ENCODE measurements at regions not wholly inside any gene's neighbourhood (a gene's known extent, or its start where the extent isn't known, plus 50 kb on each side); places are given as distances from the start of the nearest gene placed in this dataset.

DNA sequence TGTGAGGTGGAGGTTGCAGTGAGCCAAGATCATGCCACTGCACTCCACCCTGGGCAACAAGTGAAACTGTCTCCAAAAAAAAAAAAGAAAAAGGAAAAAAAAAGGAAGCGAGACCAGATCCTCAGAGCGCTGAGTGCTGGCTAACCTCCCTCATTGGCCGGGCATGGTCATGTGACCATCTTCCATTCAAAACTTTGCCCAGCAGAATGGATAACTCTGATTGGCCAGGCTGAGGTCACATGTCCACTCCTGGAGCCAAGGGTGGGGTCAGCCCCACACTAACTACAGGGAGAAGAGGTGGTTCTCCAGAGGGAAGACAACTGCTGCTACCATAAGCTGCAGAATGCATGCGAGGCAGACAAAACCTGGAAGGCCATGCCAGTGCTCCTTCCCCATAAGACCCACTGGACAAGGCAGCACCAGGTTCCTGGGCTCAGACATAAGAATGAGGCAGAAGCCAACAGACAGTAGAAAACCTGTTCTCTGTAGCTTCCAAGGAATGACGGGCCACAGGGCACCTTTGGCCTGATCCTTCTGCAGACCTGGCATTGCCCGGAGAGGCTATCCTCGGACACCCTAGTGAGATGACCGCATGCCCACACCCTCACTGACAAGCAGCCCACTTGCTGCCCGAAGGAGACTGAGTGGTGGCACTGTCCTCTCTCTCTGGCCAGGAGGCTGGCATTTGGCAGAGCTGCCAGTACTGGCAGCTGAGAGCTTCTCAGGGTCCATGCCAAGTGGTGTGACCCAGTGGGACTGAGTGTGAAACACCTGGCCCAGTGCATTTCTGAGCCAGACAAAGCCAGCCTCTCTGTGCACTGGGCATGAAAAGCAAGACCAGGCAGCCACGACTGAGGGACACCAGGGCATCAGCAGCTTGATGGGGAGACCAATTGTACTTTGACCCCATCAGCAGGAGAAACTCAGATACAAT, 311.9 kb upstream of the SULF2 start:
- DNase-seq = no peak

GRCh38 chr20:48096212-48096875, 311.1 kb upstream of the SULF2 start:
- DNase-seq = no peak

GRCh38 chr20:48094944-48095343, 309.7 kb upstream of the SULF2 start:
- no peak for DNase-seq

DNA sequence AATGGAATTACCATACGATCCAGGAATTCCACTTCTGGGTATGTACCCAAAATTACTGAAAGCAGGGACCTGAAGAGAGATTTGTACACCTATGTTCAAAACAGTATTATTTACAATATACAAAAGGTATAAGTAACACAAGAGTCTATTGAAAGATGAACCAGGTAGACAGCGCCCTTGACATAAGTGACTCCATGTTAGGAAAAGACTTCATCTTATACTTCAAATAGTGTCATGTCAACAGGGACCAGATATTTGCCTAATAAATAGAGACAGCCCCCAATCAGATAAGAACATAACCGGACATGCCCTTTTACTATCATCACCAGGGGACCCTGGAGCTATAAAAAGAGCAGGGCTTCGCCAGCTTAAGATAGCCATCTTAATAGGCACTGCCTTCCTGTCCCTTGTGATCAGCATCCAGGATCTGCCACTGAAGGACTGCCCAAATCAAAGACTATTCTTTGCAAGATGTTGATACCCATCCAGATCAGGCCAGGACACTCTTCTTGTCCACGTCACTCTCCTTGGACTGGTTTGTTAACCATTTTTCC, 309.0 kb upstream of the SULF2 start:
- no peak for DNase-seq

GRCh38 chr20:48092596-48093280, 307.5 kb upstream of the SULF2 start:
- no peak for DNase-seq

DNA sequence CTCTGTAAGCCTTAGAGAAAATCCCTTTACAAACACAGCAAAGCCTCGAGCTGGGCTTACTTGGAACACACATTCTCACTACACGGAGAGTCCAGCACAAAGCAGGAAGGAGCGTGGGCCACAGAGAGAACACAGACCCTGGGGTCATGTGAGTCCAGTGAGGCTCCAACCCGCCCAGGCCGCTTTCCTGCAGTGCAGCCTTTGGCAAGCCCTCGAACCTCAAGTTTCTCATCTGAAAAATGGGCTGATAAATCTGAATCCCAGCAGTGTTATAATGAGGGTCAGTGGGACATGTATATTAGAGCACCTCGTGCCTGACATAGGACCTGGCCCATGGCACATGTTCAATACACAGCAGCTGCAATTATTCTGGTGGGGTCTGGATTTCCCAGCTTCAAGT, 305.5 kb upstream of the SULF2 start:
- DNase-seq = no peak

GRCh38 chr20:48090314-48090713, 305.0 kb upstream of the SULF2 start:
- no peak for DNase-seq

DNA sequence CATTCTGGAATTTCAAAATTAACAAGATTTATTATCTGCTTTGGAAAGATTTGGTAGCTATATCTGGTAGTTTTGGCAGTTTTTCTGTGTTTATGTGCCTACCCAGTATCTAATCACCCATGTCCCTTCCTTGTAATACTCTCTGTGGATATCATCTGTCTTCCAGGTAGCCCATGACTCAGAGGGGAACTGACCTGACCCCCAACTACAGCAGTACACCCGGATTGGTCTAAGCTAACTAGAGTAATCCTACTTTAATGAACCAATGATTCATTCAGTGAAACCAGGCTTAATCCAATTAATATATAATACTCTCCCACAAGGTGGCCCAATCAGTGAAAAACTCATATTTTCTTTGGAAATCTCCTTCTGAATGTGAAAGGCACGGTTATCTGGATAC, 295.3 kb upstream of the SULF2 start:
- DNase-seq = no peak

DNA sequence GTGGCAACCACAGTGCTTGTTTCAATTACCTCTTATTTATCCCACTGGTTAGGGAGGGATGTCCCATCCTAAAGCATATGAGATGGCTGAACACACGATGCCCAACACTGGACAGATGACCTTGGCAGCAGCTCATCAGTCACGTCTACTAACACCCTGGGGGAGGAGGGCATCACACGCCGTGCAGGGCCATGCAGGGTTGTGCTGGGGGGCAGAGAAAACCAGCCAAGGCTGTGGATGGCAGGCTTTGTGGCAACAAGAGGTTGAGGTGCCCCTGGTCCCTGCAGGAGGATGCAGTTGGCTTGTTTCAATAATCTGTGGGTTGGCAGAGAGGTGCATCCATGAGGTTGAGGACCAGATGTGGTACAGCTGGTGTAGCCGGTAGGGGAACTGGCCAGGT, 293.7 kb upstream of the SULF2 start:
- DNase-seq = no peak

DNA sequence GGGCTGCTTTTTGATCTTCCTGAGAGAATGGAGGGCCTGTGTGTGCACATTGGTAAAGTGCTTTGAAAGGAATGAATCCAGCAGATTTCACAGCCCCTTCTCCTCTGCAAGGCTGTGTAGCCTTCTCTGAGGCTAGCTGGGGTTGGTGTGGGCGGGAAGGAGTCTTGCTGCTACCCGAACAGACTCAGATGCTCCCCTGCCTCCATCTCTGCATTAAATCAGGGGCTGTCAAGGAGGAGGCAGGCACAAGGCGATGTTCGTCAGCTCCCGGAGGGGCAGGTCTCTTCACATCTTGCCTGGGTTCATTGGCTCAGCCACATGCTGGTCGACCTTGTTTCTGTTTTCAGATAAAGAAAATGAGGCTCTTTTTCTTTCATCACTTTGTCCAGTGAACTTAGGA, 291.5 kb upstream of the SULF2 start:
- DNase-seq = no peak

DNA sequence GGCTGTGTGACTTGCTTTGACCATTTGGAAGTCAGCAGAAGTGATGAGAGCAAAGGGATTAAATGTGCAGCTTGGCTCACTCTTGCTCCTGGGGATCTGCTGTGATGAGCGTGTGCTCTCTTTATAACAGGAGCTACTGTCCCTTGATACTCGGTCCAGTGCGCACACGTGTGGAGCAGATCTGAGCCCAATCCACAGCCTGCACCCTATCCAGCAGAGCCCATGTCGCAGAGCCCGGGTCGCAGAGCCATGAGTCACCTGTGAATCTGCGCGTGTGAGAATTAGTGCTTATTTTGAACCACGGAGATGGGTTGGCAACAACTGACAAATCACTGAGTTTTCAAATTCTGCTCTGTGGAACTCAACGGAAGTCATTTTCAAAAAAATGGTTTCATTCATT, 291.0 kb upstream of the SULF2 start:
- DNase-seq = no peak

DNA sequence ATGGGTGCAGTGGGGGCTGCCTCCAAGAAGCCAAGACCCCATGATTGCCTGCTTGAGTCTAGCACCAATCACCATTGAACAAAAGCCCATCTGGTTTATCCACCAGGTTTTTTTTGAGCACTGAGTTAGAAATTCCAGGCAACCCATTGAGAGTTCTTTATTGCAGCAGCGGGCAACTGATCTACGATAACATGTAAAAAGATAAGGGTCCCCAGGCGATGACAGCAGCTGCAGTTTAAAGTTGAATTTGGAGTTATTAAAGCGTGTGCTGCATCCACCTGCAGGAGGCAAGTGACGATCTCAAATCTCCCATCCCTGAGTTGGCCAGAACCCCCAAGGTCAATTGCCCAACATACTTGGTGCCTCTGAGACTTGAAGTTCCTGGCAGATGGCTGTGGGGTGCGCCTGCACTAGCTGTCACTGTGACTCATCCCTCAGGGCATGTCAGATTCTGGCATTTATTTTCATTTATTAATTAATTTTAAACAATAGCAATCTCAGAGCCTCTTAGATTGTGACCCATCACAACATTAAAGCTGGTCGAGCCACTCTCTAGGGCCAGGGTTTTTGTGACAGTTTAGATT, 290.4 kb upstream of the SULF2 start:
- no peak for DNase-seq

GRCh38 chr20:48070991-48071652, 285.8 kb upstream of the SULF2 start:
- DNase-seq = no peak

DNA sequence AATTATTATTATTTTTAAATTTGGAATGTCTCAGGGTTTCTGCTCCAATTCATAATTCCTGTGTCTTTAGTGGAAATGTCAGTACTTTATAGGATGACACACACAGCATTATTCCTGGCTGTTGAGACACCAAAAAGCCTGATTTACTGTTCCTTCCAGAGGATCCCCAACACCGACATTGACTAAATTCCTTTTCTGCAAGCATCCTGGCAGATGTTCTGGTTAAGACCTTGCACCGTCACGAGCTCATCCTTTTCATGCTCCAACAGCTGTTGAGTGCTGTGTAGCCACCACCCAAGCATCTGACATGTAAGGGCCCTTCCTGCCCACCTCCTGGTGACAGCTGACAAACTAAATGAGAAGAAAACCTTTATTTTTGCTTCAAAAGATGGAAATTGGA, 284.3 kb upstream of the SULF2 start:
- no peak for DNase-seq

DNA sequence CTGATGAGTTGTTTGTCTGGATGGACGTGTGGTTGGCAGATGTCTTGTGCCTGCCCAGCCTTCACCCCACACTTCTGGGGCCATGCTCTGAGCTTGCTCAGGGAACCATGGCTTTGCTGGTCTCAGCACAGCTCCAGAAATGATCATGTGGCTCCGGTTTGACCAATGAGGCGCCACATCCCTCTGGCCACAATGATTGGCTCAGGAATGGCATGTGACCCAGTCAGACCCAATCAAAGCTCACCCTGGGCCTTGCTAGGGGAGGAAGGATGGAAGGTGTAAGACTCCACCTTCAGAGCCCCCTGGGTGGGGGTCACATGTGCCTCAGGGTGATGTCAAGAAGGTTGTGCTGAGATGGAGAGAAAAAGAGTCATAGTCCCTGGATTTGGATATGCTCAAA, 281.6 kb upstream of the SULF2 start:
- DNase-seq = no peak

GRCh38 chr20:48066246-48066645, 281.0 kb upstream of the SULF2 start:
- no peak for DNase-seq

GRCh38 chr20:48065833-48066232, 280.6 kb upstream of the SULF2 start:
- DNase-seq = no peak

GRCh38 chr20:48064929-48065328, 279.6 kb upstream of the SULF2 start:
- no peak for DNase-seq

GRCh38 chr20:48060841-48061720, 275.8 kb upstream of the SULF2 start:
- no peak for DNase-seq

DNA sequence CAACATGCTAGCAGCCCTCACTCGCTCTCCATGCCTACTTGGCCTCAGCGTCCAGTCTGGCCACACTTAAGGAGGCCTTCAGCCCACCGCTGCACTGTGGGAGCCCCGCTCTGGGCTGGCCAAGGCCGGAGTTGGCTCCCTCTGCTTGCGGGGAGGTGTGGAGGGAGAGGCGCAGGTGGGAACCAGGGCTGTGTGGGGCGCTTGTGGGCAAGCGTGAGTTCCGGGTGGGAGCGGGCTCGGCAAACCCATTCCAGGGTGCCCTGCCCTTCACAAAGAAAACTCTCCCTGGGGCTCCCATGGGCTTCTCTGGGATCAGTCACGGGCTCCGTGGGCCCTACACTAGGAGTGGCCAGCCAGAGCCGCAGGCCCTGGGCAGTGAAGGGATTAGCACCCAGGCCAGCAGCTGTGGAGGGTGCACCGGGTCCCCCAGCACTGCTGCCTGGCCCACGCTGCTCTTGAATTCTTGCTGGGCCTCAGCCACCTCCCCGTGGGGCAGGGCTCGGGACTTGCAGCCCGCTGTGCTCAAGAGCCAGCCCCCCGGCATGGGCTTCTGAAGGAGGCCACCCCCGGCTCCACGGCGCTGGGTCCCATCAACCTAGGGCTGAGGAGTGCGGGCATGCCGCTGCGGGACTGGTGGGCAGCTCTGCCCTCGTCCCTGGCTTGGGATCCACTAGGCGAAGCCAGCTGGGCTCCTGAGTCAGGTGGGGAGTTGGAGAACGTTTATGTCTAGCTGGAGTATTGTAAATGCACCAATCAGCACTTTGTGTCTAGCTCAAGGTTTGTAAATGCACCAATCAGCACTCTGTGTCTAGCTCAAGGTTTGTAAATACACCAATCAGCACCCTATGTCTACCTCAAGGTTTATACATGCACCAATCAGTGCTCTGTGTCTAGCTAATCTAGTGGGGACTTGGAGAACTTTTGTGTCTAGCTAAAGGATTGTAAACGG, 273.6 kb upstream of the SULF2 start:
- no peak for DNase-seq
